Stimulated activated CD4-positive, alpha-beta T cell treated with anti-CD3 and anti-CD28 coated beads, Interleukin-2, amount 100 ng/mL, for 48 hours (primary cell): ENCODE measurements at regions not wholly inside any gene's neighbourhood (a gene's known extent, or its start where the extent isn't known, plus 50 kb on each side); places are given as distances from the start of the nearest gene placed in this dataset.

Experiments used
- DNase-seq, 2 donors: peaks; one replicate each; pipeline ENCODE4 v3.0.0-alpha.2; 2020

GRCh38 chr2:128559533-128560515 lies 241.2 kb upstream of the HS6ST1 start:
- no peak for DNase-seq

- DNase-seq: no peak
Observed at GRCh38 chr2:128560718-128561117, 242.1 kb upstream of the HS6ST1 start.

- DNase-seq: no peak
Observed at GRCh38 chr2:128562471-128563347, 244.0 kb upstream of the HS6ST1 start.

GRCh38 chr2:128563348-128563687 lies 244.7 kb upstream of the HS6ST1 start:
- DNase-seq: no peak

- DNase-seq: no peak
Observed at GRCh38 chr2:128564131-128564530, 245.5 kb upstream of the HS6ST1 start.

- DNase-seq: no peak
Observed at GRCh38 chr2:128564551-128564950, 245.9 kb upstream of the HS6ST1 start.

GRCh38 chr2:128565441-128565840 lies 246.8 kb upstream of the HS6ST1 start:
- no peak for DNase-seq

- DNase-seq: no peak
Observed at GRCh38 chr2:128566671-128567070, 248.0 kb upstream of the HS6ST1 start.

GRCh38 chr2:128568106-128568505 lies 249.4 kb upstream of the HS6ST1 start:
- no peak for DNase-seq

GRCh38 chr2:128573116-128573515 lies 254.4 kb upstream of the HS6ST1 start:
- no peak for DNase-seq

- DNase-seq: no peak
Observed at GRCh38 chr2:128573531-128573930, 254.9 kb upstream of the HS6ST1 start.

GRCh38 chr2:128577141-128577930 lies 258.7 kb upstream of the HS6ST1 start:
- no peak for DNase-seq

GRCh38 chr2:128578406-128579390 lies 260.0 kb upstream of the HS6ST1 start:
- no peak for DNase-seq

GRCh38 chr2:128579825-128580224 lies 261.2 kb upstream of the HS6ST1 start:
- DNase-seq: no peak

GRCh38 chr2:128580988-128581848 lies 262.6 kb upstream of the HS6ST1 start:
- DNase-seq: no peak

- no peak for DNase-seq
Observed at GRCh38 chr2:128581849-128582244, 263.2 kb upstream of the HS6ST1 start.

GRCh38 chr2:128584296-128584890 lies 265.7 kb upstream of the HS6ST1 start:
- DNase-seq: no peak

- DNase-seq: no peak
Observed at GRCh38 chr2:128585706-128586105, 267.0 kb upstream of the HS6ST1 start.

- no peak for DNase-seq
Observed at GRCh38 chr2:128589681-128590080, 271.0 kb upstream of the HS6ST1 start.
